ENCODE measurements at regions not wholly inside any gene's neighbourhood (a gene's known extent, or its start where the extent isn't known, plus 50 kb on each side); places are given as distances from the start of the nearest gene placed in this dataset.

- no peak for TF ChIP-seq CTCF (conservative IDR thresholded peaks at IDR 0.05; ENCODE audit: low read depth, low read length)
- H3K4me3 ChIP-seq (ENCODE audit: low read depth, low read length) = no peak overlapping the region
- no peak for DNase-seq (ENCODE audit: low read depth)
Measured at GRCh38 chrX:21289232-21289631, 85.0 kb upstream of the CNKSR2 start.

DNA sequence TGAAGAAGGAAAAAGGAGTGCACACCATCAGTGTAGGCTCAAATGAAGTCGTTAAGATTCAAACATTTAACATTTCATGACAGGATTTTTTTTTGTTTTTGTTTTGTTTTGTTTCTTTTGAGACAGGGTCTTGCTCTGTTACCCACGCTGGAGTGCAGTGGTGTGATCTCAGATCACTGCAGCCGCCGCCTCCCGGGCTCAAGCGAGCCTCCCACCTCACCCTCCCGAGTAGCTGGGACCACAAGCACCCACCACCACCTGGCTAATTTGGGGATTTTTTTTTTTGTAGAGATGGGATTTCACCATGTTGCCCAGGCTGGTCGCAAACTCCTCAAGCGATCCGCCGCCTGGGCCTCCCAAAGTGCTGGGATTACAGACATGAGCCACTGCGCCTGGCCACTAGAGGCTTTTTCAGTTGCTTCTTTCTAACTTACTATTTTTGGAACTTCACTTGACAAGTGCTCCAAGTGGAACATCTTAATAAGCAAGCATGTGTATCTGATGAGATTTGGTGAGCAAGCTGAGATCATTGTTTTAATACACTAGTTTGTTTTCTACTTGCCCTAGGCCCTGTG lies 78.9 kb upstream of the CNKSR2 start:
- no peak for TF ChIP-seq CTCF (conservative IDR thresholded peaks at IDR 0.05; ENCODE audit: low read depth, low read length)
- DNase-seq (ENCODE audit: low read depth) = no peak
- H3K4me3 ChIP-seq (ENCODE audit: low read depth, low read length) = no peak overlapping the region

DNA sequence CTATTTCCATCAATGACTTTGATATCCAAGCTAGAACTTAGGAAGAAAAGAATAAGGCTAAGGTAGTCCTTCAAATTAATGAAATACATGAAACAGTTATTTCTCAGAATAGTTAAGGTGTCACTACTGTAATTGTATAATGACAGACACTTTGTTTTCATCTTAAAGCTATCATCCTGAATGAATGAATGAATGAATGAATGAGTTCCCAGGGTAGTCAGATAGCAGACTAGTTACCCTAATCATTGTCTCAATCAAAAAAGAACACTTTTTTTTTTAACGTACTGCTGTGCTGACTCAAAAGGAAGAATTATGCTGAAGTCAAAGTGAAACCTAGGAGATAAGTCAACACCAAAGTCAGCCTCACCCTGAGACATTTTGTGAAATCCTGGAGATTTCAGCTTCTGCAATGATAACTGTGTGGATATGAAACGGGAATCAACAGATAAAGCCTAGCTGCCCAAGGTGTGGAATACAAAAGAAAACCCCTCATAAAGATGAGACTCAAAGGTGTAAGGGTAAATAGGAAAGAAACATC lies 68.3 kb upstream of the CNKSR2 start:
- no peak for TF ChIP-seq CTCF (conservative IDR thresholded peaks at IDR 0.05; ENCODE audit: low read depth, low read length)
- DNase-seq (ENCODE audit: low read depth) = no peak
- H3K4me3 ChIP-seq (ENCODE audit: low read depth, low read length) = no peak overlapping the region

GRCh38 chrX:21319323-21319722 lies 54.9 kb upstream of the CNKSR2 start:
- no peak for DNase-seq (ENCODE audit: low read depth)
- TF ChIP-seq CTCF (conservative IDR thresholded peaks at IDR 0.05; ENCODE audit: low read depth, low read length) = no peak
- no peak overlapping the region for H3K4me3 ChIP-seq (ENCODE audit: low read depth, low read length)
